HEK293T (cell line): ENCODE measurements at regions not wholly inside any gene's neighbourhood (a gene's known extent, or its start where the extent isn't known, plus 50 kb on each side); places are given as distances from the start of the nearest gene placed in this dataset.
"Not testable (repeated sequence)": the region's sequence is repeated elsewhere in the genome, so short reads cannot be mapped to it uniquely, and the experiment has no call there.

ENCODE experiments used
- CTCF ChIA-PET: fragments of 350-600 bp; formaldehyde crosslinking; extraction: SDS; loops from one replicate; lab custom pipeline; 2021; ENCODE audit warnings: antibody characterized with exemption, inconsistent platforms; lab: Yijun Ruan, JAX
- POLR2A ChIA-PET: fragments of 350-600 bp; formaldehyde crosslinking; extraction: SDS; loops from one replicate; lab custom pipeline; 2020; ENCODE audit warnings: antibody characterized with exemption, inconsistent platforms; lab: Yijun Ruan, JAX
- DNase-seq: peaks from one replicate; pipeline ENCODE4 v3.0.0; 2012; ENCODE audit warnings: mixed read lengths; ENCODE audit errors: extremely low spot score
- ARNT ChIP-seq: fragments of 450-650 bp; IDR thresholded peaks from 2 replicates; pipeline ENCODE4 v1.6.1; 2017; ENCODE audit warnings: mild to moderate bottlenecking
- BHLHE40 ChIP-seq: fragments of 450-650 bp; IDR thresholded peaks from 2 replicates; pipeline ENCODE4 v1.6.1; 2016; ENCODE audit warnings: mild to moderate bottlenecking, moderate library complexity, borderline replicate concordance
- CTBP1 ChIP-seq: fragments of 450-650 bp; IDR thresholded peaks from 2 replicates; pipeline ENCODE4 v1.6.1; 2016; ENCODE audit warnings: borderline replicate concordance
- ELF4 ChIP-seq: fragments of 450-650 bp; IDR thresholded peaks from 2 replicates; pipeline ENCODE4 v1.6.1; 2017; ENCODE audit warnings: antibody characterized with exemption
- FOXA1 ChIP-seq: fragments of 450-650 bp; IDR thresholded peaks from 2 replicates; pipeline ENCODE4 v1.6.1; 2016; ENCODE audit warnings: mild to moderate bottlenecking
- FOXK2 ChIP-seq: fragments of 450-650 bp; IDR thresholded peaks from 2 replicates; pipeline ENCODE4 v1.6.1; 2016; ENCODE audit warnings: mild to moderate bottlenecking
- FOXM1 ChIP-seq: fragments of 450-650 bp; IDR thresholded peaks from 2 replicates; pipeline ENCODE4 v1.6.1; 2017; ENCODE audit warnings: mild to moderate bottlenecking, borderline replicate concordance
- HDGF ChIP-seq: fragments of 450-650 bp; IDR thresholded peaks from 2 replicates; pipeline ENCODE4 v1.6.1; 2017; ENCODE audit warnings: antibody characterized with exemption, borderline replicate concordance
- L3MBTL2 ChIP-seq: fragments of 450-650 bp; conservative IDR thresholded peaks from 2 replicates; pipeline ENCODE4 v1.6.1; 2016; ENCODE audit warnings: mild to moderate bottlenecking
- LEF1 ChIP-seq: fragments of 450-650 bp; IDR thresholded peaks from 2 replicates; pipeline ENCODE4 v1.6.1; 2017; ENCODE audit warnings: mild to moderate bottlenecking, borderline replicate concordance
- NFRKB ChIP-seq: fragments of 450-650 bp; IDR thresholded peaks from 2 replicates; pipeline ENCODE4 v1.6.1; 2016; ENCODE audit warnings: mild to moderate bottlenecking, moderate library complexity
- PKNOX1 ChIP-seq: fragments of 450-650 bp; IDR thresholded peaks from 2 replicates; pipeline ENCODE4 v1.6.1; 2016
- SP1 ChIP-seq: fragments of 450-650 bp; IDR thresholded peaks from 2 replicates; pipeline ENCODE4 v1.6.1; 2017
- SUZ12 ChIP-seq: fragments of 450-650 bp; IDR thresholded peaks from 2 replicates; pipeline ENCODE4 v1.6.1; 2016; ENCODE audit warnings: mild to moderate bottlenecking
- TARDBP ChIP-seq: fragments of 450-650 bp; IDR thresholded peaks from 2 replicates; pipeline ENCODE4 v1.6.1; 2016
- ZNF384 ChIP-seq: fragments of 450-650 bp; IDR thresholded peaks from 2 replicates; pipeline ENCODE4 v1.6.1; 2016

GRCh38 chr4:141860974-141861373 lies 224.6 kb downstream of the IL15 start:
- CTCF ChIA-PET: no interaction called here
- POLR2A ChIA-PET: no interaction called here
- TF ChIP-seq LEF1: no peak
- TF ChIP-seq SUZ12: no peak
- no peak for DNase-seq

GRCh38 chr4:141870152-141870551 lies 233.8 kb downstream of the IL15 start:
- TF ChIP-seq SUZ12: no peak
- POLR2A ChIA-PET: no interaction called here
- DNase-seq: no peak
- CTCF ChIA-PET: no interaction called here

GRCh38 chr4:141871086-141871770 lies 234.8 kb downstream of the IL15 start:
- POLR2A ChIA-PET: no interaction called here
- CTCF ChIA-PET: interaction anchor here (0.6 kb wide), 1 partner anchor 1981 kb away, joined by 3 read pairs; no protein-coding TSS in a partner anchor
- DNase-seq: no peak
- no peak for TF ChIP-seq SP1
- no peak for TF ChIP-seq ZNF384
- TF ChIP-seq PKNOX1: no peak
- TF ChIP-seq TARDBP: no peak

- CTCF ChIA-PET, DNase-seq, POLR2A ChIA-PET: not testable (repeated sequence)
Observed at GRCh38 chr4:141882650-141883049, 246.3 kb downstream of the IL15 start.

- POLR2A ChIA-PET: no interaction called here
- CTCF ChIA-PET: interaction anchor here (0.5 kb wide), 1 partner anchor 1120 kb away, joined by 3 read pairs; no protein-coding TSS in a partner anchor
- DNase-seq: no peak
- TF ChIP-seq FOXA1: no peak
- TF ChIP-seq LEF1: no peak
- TF ChIP-seq ZNF384: no peak
- TF ChIP-seq CTBP1: no peak
- TF ChIP-seq ARNT: no peak
- TF ChIP-seq BHLHE40: no peak
Observed at GRCh38 chr4:141884070-141884469, 247.7 kb downstream of the IL15 start.

- TF ChIP-seq ZNF384 (no peak), NFRKB (no peak), FOXA1 (no peak), FOXK2 (no peak), PKNOX1 (no peak), BHLHE40 (no peak), L3MBTL2 (no peak), TARDBP (no peak), HDGF (no peak), ARNT (no peak), FOXM1 (no peak), ELF4 (no peak), SP1 (no peak), CTBP1 (no peak), SUZ12 (no peak), LEF1 (no peak)
- ChIA-PET POLR2A (no interaction called here), CTCF (no interaction called here)
- DNase-seq: no peak
Observed at GRCh38 chr4:141885112-141885511, 248.7 kb downstream of the IL15 start.

- POLR2A ChIA-PET: no interaction called here
- TF ChIP-seq SP1 (no peak), ELF4 (no peak), HDGF (no peak), SUZ12 (no peak), NFRKB (no peak), CTBP1 (no peak), L3MBTL2 (no peak)
- DNase-seq: no peak
- CTCF ChIA-PET: interaction anchor here (0.6 kb wide), 1 partner anchor 71 kb away, joined by 3 read pairs; no protein-coding TSS in a partner anchor
Observed at GRCh38 chr4:141890279-141890678, 253.9 kb downstream of the IL15 start.
